Mesendoderm (in vitro differentiated cells): ENCODE measurements at regions not wholly inside any gene's neighbourhood (a gene's known extent, or its start where the extent isn't known, plus 50 kb on each side); places are given as distances from the start of the nearest gene placed in this dataset.
"Not testable (repeated sequence)": the region's sequence is repeated elsewhere in the genome, so short reads cannot be mapped to it uniquely, and the experiment has no call there.

Experiments used
- DNase-seq: peaks from one replicate; pipeline ENCODE4 v3.0.0; 2013
- H2AK5ac ChIP-seq: 2 replicates; pipeline ENCODE4 v1.6.1; 2013; ENCODE audit warnings: low read length, inconsistent platforms
- H2BK120ac ChIP-seq: 2 replicates; pipeline ENCODE4 v1.6.1; 2013; ENCODE audit warnings: low read depth, mild to moderate bottlenecking, low read length, moderate library complexity, mixed read lengths
- H2BK15ac ChIP-seq: replicated peaks from 2 replicates; pipeline ENCODE4 v1.6.1; 2013; ENCODE audit warnings: low read depth, mild to moderate bottlenecking, moderate library complexity
- H2BK5ac ChIP-seq: 2 replicates; pipeline ENCODE4 v1.6.1; 2013; ENCODE audit warnings: low read length, inconsistent platforms
- H3K18ac ChIP-seq: 2 replicates; pipeline ENCODE4 v1.6.1; 2013; ENCODE audit warnings: mild to moderate bottlenecking, low read length, mixed read lengths
- H3K23ac ChIP-seq: one replicate; pipeline ENCODE4 v1.6.1; 2013; ENCODE audit warnings: low read length
- H3K27ac ChIP-seq: 2 replicates; pipeline ENCODE4 v1.5.1; 2013; ENCODE audit warnings: low read depth, mild to moderate bottlenecking, inconsistent platforms, low read length, moderate library complexity
- H3K27me3 ChIP-seq: 2 replicates; pipeline ENCODE4 v1.6.1; 2013; ENCODE audit warnings: low read length, control low read depth, mild to moderate bottlenecking, inconsistent platforms; ENCODE audit not compliant: insufficient read depth, poor library complexity
- H3K36me3 ChIP-seq: 2 replicates; pipeline ENCODE4 v1.6.1; 2013; ENCODE audit warnings: low read length, inconsistent platforms; ENCODE audit not compliant: control insufficient read depth, insufficient read depth
- H3K4ac ChIP-seq: one replicate; pipeline ENCODE4 v1.6.1; 2013; ENCODE audit warnings: low read depth, mild to moderate bottlenecking, low read length, moderate library complexity
- H3K4me1 ChIP-seq: 2 replicates; pipeline ENCODE4 v1.6.1; 2013; ENCODE audit warnings: low read depth, low read length, inconsistent platforms; ENCODE audit not compliant: control insufficient read depth
- H3K4me2 ChIP-seq: 2 replicates; pipeline ENCODE4 v1.6.1; 2013; ENCODE audit warnings: low read length
- H3K4me3 ChIP-seq: 2 replicates; pipeline ENCODE4 v1.5.1; 2013; ENCODE audit warnings: mild to moderate bottlenecking, low read length
- H3K56ac ChIP-seq: one replicate; pipeline ENCODE4 v1.6.1; 2013; ENCODE audit warnings: low read length
- H3K79me1 ChIP-seq: 2 replicates; pipeline ENCODE4 v1.6.1; 2013; ENCODE audit warnings: low read length, inconsistent platforms
- H3K79me2 ChIP-seq: 2 replicates; pipeline ENCODE4 v1.6.1; 2013; ENCODE audit warnings: mild to moderate bottlenecking, low read length; ENCODE audit not compliant: control insufficient read depth, insufficient read depth
- H3K9ac ChIP-seq: 2 replicates; pipeline ENCODE4 v1.6.1; 2013; ENCODE audit warnings: low read length, inconsistent platforms
- H4K5ac ChIP-seq: one replicate; pipeline ENCODE4 v1.6.1; 2013; ENCODE audit warnings: low read length
- H4K8ac ChIP-seq: one replicate; pipeline ENCODE4 v1.6.1; 2013; ENCODE audit warnings: low read depth, mild to moderate bottlenecking, control low read depth, low read length, moderate library complexity
- WGBS: extraction: QIAGEN DNeasy Blood & Tissue Kit; methylation state at CpG from one replicate; pipeline ENCODE4 v1.1.7; 2013; ENCODE audit warnings: low lambda C conversion rate, missing lambda C conversion rate; ENCODE audit not compliant: insufficient coverage; ENCODE audit errors: extremely low coverage; 5-methylcytosine and 5-hydroxymethylcytosine counted together

DNA sequence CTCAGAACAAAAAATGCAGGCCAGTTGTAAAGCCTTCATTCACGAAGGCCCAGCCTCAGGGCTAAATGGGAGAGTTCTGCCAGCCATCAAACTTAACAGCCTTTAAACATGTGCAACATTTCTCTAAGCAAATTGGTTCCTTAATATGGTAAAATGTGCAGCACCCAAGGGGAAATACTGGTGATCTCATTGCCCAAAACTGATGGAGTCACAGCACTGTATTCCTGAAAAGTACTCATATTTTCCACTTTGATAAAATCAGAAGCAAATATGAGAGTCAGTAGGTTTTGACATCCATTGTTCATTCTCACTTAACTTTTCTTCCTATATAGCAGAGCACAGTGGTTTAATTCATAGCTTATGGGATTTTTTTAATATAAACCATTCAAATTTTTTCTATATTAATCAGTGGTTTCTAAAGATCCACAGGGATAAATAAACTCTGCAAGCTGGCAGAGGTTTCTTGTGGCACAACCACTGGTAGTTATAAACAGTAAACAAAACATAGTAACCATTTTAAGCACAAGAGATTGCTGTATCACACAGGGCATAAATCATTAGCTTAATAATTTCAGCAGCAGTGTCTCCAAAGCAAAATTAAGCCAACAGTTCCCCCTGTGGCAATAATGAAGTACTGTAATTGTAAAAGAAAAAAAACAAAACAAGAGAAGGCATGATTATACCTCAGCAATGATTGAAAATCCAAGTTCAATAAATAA, 106.9 kb upstream of the LYPLAL1 start:
- H3K27ac ChIP-seq = no peak overlapping the region
- DNase-seq = peak; percentile 19
- H2BK5ac ChIP-seq = no peak overlapping the region
- H3K79me1 ChIP-seq = no peaks in the 10 kb centered on the region
- no peaks in the 10 kb centered on the region for H3K4me1 ChIP-seq
- no peaks in the 10 kb centered on the region for H3K36me3 ChIP-seq
- H2BK120ac ChIP-seq = no peak overlapping the region
- H3K18ac ChIP-seq = no peak overlapping the region
- no peak overlapping the region for H2AK5ac ChIP-seq
- H4K8ac ChIP-seq = no peak overlapping the region
- no peak overlapping the region for H3K4ac ChIP-seq
- H3K56ac ChIP-seq = no peak overlapping the region
- no CpG with 5 or more reads among the region's 1 CpG for WGBS
- H3K79me2 ChIP-seq = no peaks in the 10 kb centered on the region
- no peaks in the 10 kb centered on the region for H3K27me3 ChIP-seq
- no peak overlapping the region for H3K23ac ChIP-seq
- H3K4me2 ChIP-seq = no peak overlapping the region
- no peak overlapping the region for H3K4me3 ChIP-seq
- H4K5ac ChIP-seq = no peak overlapping the region
- H2BK15ac ChIP-seq = no peak overlapping the region
- H3K9ac ChIP-seq = no peak overlapping the region

GRCh38 chr1:219067350-219067712, 106.3 kb upstream of the LYPLAL1 start:
- H2BK5ac ChIP-seq = no peak overlapping the region
- no peak overlapping the region for H3K56ac ChIP-seq
- H3K18ac ChIP-seq = no peak overlapping the region
- no peak overlapping the region for H2AK5ac ChIP-seq
- H3K23ac ChIP-seq = no peak overlapping the region
- H3K4me3 ChIP-seq = no peak overlapping the region
- no peak for DNase-seq
- H3K79me1 ChIP-seq = no peaks in the 10 kb centered on the region
- H4K5ac ChIP-seq = no peak overlapping the region
- no peak overlapping the region for H4K8ac ChIP-seq
- H2BK15ac ChIP-seq = no peak overlapping the region
- H3K27me3 ChIP-seq = no peaks in the 10 kb centered on the region
- H3K27ac ChIP-seq = no peak overlapping the region
- no peaks in the 10 kb centered on the region for H3K36me3 ChIP-seq
- H3K79me2 ChIP-seq = no peaks in the 10 kb centered on the region
- no peaks in the 10 kb centered on the region for H3K4me1 ChIP-seq
- WGBS = no CpG with 5 or more reads among the region's 4 CpGs
- no peak overlapping the region for H3K9ac ChIP-seq
- no peak overlapping the region for H2BK120ac ChIP-seq
- no peak overlapping the region for H3K4ac ChIP-seq
- no peak overlapping the region for H3K4me2 ChIP-seq

- no CpG with 5 or more reads among the region's 2 CpGs for WGBS
- not testable (repeated sequence) for H3K56ac ChIP-seq, H3K36me3 ChIP-seq, H2BK15ac ChIP-seq, H3K4me2 ChIP-seq, H3K27ac ChIP-seq, H3K4me3 ChIP-seq, H3K23ac ChIP-seq, H3K4ac ChIP-seq, H4K8ac ChIP-seq, H3K4me1 ChIP-seq, H2BK5ac ChIP-seq, H3K79me1 ChIP-seq, DNase-seq, H3K18ac ChIP-seq, H2BK120ac ChIP-seq, H2AK5ac ChIP-seq, H3K27me3 ChIP-seq, H3K9ac ChIP-seq, H3K79me2 ChIP-seq, H4K5ac ChIP-seq
These were observed 103.3 kb upstream of the LYPLAL1 start for GRCh38 chr1:219070395-219070794.

DNA sequence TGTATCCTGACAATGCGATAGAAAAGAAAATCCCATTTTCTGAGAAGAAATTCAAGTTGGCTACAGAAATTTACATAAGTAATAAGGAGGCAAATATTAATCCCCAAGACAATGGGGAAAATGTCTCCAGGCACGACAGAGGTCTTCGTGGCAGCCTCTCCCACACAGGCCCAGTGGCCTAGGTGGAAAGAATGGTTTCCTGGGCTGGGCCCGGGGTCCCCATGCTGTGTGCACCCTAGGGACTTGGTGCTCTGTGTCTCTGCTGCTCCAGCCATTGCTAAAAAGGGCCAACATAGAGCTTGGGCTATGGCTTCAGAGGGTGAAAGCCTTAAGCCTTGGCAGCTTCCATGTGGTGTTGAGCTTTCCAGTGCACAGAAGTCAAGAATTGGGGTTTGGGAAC, 102.5 kb upstream of the LYPLAL1 start:
- no peak overlapping the region for H2BK15ac ChIP-seq
- H3K4me3 ChIP-seq = no peak overlapping the region
- H3K4me2 ChIP-seq = no peak overlapping the region
- WGBS = no CpG with 5 or more reads among the region's 4 CpGs
- no peak overlapping the region for H3K9ac ChIP-seq
- no peak overlapping the region for H3K4ac ChIP-seq
- H2BK5ac ChIP-seq = no peak overlapping the region
- no peaks in the 10 kb centered on the region for H3K79me1 ChIP-seq
- no peaks in the 10 kb centered on the region for H3K79me2 ChIP-seq
- no peak overlapping the region for H3K27ac ChIP-seq
- H2AK5ac ChIP-seq = no peak overlapping the region
- DNase-seq = no peak
- H3K4me1 ChIP-seq = no peaks in the 10 kb centered on the region
- no peaks in the 10 kb centered on the region for H3K27me3 ChIP-seq
- H2BK120ac ChIP-seq = no peak overlapping the region
- H4K5ac ChIP-seq = no peak overlapping the region
- no peaks in the 10 kb centered on the region for H3K36me3 ChIP-seq
- H3K56ac ChIP-seq = no peak overlapping the region
- H3K18ac ChIP-seq = no peak overlapping the region
- no peak overlapping the region for H4K8ac ChIP-seq
- H3K23ac ChIP-seq = no peak overlapping the region

GRCh38 chr1:219072329-219072728, 101.3 kb upstream of the LYPLAL1 start:
- Histone ChIP-seq H3K4me3 (no peak overlapping the region), H3K23ac (no peak overlapping the region), H2AK5ac (no peak overlapping the region), H4K5ac (no peak overlapping the region), H4K8ac (no peak overlapping the region), H3K9ac (no peak overlapping the region), H3K36me3 (no peaks in the 10 kb centered on the region), H3K79me2 (no peaks in the 10 kb centered on the region), H3K27ac (no peak overlapping the region), H3K27me3 (no peaks in the 10 kb centered on the region), H3K4me2 (no peak overlapping the region), H3K4me1 (no peaks in the 10 kb centered on the region), H3K18ac (no peak overlapping the region), H3K4ac (no peak overlapping the region), H2BK5ac (no peak overlapping the region), H2BK120ac (no peak overlapping the region), H3K79me1 (no peaks in the 10 kb centered on the region), H2BK15ac (no peak overlapping the region), H3K56ac (no peak overlapping the region)
- WGBS = no CpG with 5 or more reads among the region's 5 CpGs
- no peak for DNase-seq

- H3K9ac ChIP-seq = no peak overlapping the region
- H3K79me1 ChIP-seq = no peaks in the 10 kb centered on the region
- H4K8ac ChIP-seq = no peak overlapping the region
- H3K23ac ChIP-seq = no peak overlapping the region
- H3K36me3 ChIP-seq = no peaks in the 10 kb centered on the region
- H3K4me1 ChIP-seq = no peaks in the 10 kb centered on the region
- DNase-seq = no peak
- no peak overlapping the region for H2BK15ac ChIP-seq
- no peak overlapping the region for H3K56ac ChIP-seq
- H3K79me2 ChIP-seq = no peaks in the 10 kb centered on the region
- H3K4me2 ChIP-seq = no peak overlapping the region
- no peak overlapping the region for H3K27ac ChIP-seq
- H2AK5ac ChIP-seq = no peak overlapping the region
- H3K4ac ChIP-seq = no peak overlapping the region
- H3K4me3 ChIP-seq = no peak overlapping the region
- H2BK5ac ChIP-seq = no peak overlapping the region
- H3K18ac ChIP-seq = no peak overlapping the region
- WGBS = no CpG with 5 or more reads among the region's 5 CpGs
- no peak overlapping the region for H2BK120ac ChIP-seq
- no peak overlapping the region for H4K5ac ChIP-seq
- H3K27me3 ChIP-seq = no peaks in the 10 kb centered on the region
These were observed 99.5 kb upstream of the LYPLAL1 start for GRCh38 chr1:219074084-219074728.
